Right atrium auricular region (tissue), 2 donors: ENCODE measurements at regions not wholly inside any gene's neighbourhood (a gene's known extent, or its start where the extent isn't known, plus 50 kb on each side); places are given as distances from the start of the nearest gene placed in this dataset.

Experiments used
- DNase-seq: peaks from one replicate; pipeline ENCODE4 v3.0.0-alpha.2; 2019; ENCODE audit warnings: low spot score
- H3K27ac ChIP-seq, 2 donors: fragments of 200-600 bp; sonication (generic); 1 replicate in 1 of 2; 2 replicates in 1 of 2; pipeline ENCODE4 v1.5.1; 2016 to 2019
- H3K27me3 ChIP-seq, 2 donors: fragments of 200-600 bp; sonication (generic); one replicate each; pipeline versions ENCODE4 v1.5.1 to v1.6.0; 2017 to 2019
- H3K36me3 ChIP-seq: fragments of 200-600 bp; sonication (generic); one replicate; pipeline ENCODE4 v1.5.1; 2016
- H3K4me1 ChIP-seq, 2 donors: fragments of 200-600 bp; sonication (generic); one replicate each; pipeline versions ENCODE4 v1.5.1 to v1.6.0; 2017 to 2019
- H3K4me3 ChIP-seq, 2 donors: fragments of 200-600 bp; sonication (generic); 1 replicate in 1 of 2; 2 replicates in 1 of 2; pipeline ENCODE4 v1.5.1; 2017 to 2019; ENCODE audit warnings: mild to moderate bottlenecking in 1 of 2, moderate library complexity in 1 of 2
- H3K9me3 ChIP-seq, 2 donors: fragments of 200-600 bp; sonication (generic); one replicate each; pipeline ENCODE4 v1.5.1; 2019
- TF ChIP-seq, protein P1 (sequence below), 2 donors: fragments of 200-600 bp; sonication (generic); IDR thresholded peaks; one replicate each; pipeline ENCODE4 v1.5.1; 2019; ENCODE audit warnings: antibody characterized with exemption in 2 of 2

DNA sequence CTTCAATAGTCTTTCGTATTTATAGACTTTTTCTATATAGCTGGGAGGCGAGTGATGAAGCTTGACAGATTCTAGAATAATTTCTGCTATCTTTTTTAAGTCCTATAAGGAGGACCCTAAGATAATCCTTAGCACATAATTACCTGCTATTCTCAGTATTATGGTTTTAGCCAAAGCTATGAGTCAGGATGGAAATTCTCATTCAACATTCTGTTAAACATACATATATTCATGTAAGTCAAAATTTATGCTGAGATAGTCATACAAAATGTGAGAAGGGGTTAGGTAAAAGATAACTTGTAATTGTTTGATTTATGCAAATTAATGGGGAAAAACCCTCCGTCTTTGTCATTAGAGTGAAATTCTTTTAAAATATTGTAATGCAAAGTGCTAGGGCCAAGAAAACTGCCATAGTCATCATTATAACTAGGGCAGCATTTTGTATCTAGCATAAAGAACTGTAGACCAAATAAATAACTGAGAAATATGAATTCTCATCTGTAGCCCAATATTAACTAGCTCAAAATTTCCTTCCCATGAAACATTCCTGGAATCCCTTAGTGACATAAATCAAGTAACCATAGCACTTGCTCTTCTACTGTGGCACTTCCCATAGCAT, 118.5 kb downstream of the MRPS30 start:
- Histone ChIP-seq H3K27ac (no peak overlapping the region), H3K36me3 (no peaks in the 10 kb centered on the region), H3K9me3 (no peaks in the 10 kb centered on the region), H3K4me1 (no peaks in the 10 kb centered on the region), H3K4me3 (no peak overlapping the region), H3K27me3 (no peaks in the 10 kb centered on the region)
- TF ChIP-seq, protein P1, sequence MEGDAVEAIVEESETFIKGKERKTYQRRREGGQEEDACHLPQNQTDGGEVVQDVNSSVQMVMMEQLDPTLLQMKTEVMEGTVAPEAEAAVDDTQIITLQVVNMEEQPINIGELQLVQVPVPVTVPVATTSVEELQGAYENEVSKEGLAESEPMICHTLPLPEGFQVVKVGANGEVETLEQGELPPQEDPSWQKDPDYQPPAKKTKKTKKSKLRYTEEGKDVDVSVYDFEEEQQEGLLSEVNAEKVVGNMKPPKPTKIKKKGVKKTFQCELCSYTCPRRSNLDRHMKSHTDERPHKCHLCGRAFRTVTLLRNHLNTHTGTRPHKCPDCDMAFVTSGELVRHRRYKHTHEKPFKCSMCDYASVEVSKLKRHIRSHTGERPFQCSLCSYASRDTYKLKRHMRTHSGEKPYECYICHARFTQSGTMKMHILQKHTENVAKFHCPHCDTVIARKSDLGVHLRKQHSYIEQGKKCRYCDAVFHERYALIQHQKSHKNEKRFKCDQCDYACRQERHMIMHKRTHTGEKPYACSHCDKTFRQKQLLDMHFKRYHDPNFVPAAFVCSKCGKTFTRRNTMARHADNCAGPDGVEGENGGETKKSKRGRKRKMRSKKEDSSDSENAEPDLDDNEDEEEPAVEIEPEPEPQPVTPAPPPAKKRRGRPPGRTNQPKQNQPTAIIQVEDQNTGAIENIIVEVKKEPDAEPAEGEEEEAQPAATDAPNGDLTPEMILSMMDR (IDR thresholded peaks at IDR 0.05) = no peak
- no peak for DNase-seq

DNA sequence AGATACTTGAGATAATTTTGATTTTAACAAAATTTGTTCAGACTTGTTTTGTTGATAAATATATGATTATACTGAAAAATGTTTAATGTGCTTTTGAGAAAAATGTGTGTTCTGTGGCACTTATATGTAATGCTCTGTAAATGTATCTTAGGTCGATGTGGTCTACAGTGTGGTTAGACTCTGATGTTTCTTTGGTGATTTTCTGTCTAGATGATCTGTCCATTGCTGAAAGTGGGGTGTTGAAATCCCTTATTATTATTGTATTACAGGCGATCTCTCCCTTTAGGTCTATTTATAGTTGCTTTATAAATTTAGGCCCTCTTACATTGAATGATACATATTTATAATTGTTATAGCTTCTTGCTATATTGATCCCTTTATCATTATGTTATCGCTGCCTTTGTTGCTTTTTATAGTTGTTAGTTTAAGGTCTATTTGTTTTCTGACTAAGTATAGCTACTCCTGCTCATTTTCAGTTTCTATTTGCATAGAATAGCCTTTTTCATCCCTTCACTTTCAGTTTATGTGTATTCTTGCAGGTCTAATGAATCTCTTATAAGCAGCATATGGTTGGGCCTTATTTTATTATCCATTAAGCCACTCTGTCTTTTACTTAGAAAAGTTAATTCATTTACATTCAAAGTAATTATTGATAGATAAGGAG, 124.3 kb downstream of the MRPS30 start:
- DNase-seq = no peak
- H3K36me3 ChIP-seq = no peaks in the 10 kb centered on the region
- peaks cover 0 to 11% of the 10 kb centered on the region in 2 donors for H3K9me3 ChIP-seq
- H3K27ac ChIP-seq = no peak overlapping the region
- no peak overlapping the region for H3K4me3 ChIP-seq
- no peaks in the 10 kb centered on the region for H3K4me1 ChIP-seq
- TF ChIP-seq, protein P1 (IDR thresholded peaks at IDR 0.05) = no peak
- no peaks in the 10 kb centered on the region for H3K27me3 ChIP-seq

DNA sequence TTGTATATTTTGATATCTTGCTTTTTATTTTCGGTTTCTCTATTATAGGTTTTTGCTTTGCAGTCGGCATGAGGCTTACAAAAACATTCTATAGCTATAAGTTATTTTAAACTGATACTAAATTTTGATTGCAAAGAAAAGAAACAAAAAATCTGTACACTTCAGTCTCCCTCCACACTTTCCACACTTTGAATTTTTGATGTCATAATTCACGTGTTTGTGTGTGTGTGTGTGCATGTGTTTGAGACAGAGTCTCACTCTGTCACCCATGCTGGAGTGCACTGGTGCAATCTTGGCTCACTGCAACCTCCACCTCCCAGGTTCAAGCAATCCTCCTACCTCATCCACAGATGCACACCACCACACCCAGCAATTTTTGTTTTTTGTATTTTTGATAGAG, 124.9 kb downstream of the MRPS30 start:
- no peaks in the 10 kb centered on the region for H3K36me3 ChIP-seq
- no peak for DNase-seq
- peaks cover 0 to 11% of the 10 kb centered on the region in 2 donors for H3K9me3 ChIP-seq
- H3K4me1 ChIP-seq = no peaks in the 10 kb centered on the region
- H3K27ac ChIP-seq = no peak overlapping the region
- no peak overlapping the region for H3K4me3 ChIP-seq
- no peaks in the 10 kb centered on the region for H3K27me3 ChIP-seq
- TF ChIP-seq, protein P1 (IDR thresholded peaks at IDR 0.05) = no peak

DNA sequence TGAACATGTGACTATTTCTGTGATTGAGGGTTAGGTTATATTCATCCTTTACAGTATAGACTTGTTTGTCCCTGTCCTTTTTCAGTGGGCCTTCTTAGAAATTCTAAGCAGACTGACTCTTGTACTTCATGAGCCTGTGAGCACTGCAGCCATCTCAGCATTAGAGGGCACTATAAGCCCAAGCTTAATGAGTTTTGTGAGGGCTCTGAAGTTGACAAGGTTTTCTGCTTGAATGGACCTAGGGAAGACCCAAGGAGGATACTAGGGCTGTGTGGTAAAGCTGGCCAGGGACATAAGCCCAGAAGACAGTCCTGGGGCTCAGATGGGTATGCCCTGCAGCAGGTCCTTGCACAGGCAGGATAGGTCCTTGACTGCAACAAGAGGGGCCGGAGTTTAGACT, 126.5 kb downstream of the MRPS30 start:
- TF ChIP-seq, protein P1 (IDR thresholded peaks at IDR 0.05) = no peak
- DNase-seq = no peak
- no peak overlapping the region for H3K27ac ChIP-seq
- H3K36me3 ChIP-seq = no peaks in the 10 kb centered on the region
- H3K9me3 ChIP-seq = peaks cover 0 to 11% of the 10 kb centered on the region in 2 donors
- no peaks in the 10 kb centered on the region for H3K27me3 ChIP-seq
- H3K4me3 ChIP-seq = no peak overlapping the region
- H3K4me1 ChIP-seq = no peaks in the 10 kb centered on the region

DNA sequence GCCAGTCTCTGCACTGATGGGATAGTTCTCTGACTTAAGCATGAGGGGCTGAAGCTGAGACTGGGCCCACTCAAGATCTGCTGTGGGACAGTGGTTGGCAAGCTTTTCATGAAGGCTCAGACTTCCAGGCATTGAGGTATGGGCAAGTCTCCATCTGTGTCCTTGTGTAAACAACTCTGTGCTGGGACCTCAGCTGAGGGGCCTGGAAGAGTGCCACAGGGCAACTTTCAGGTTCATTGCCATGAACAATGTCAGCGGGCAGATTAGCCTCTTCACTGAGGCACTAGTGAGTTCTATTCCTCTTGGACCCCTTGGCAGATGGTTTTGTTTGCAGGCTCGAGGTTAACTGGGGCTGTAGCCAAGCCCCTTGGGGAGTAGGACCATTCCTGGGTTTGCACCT, 127.1 kb downstream of the MRPS30 start:
- Histone ChIP-seq H3K27me3 (no peaks in the 10 kb centered on the region), H3K9me3 (peaks cover 0 to 11% of the 10 kb centered on the region in 2 donors), H3K27ac (no peak overlapping the region), H3K36me3 (no peaks in the 10 kb centered on the region), H3K4me1 (no peaks in the 10 kb centered on the region), H3K4me3 (no peak overlapping the region)
- no peak for DNase-seq
- TF ChIP-seq, protein P1 (IDR thresholded peaks at IDR 0.05) = no peak
